Keratinocyte (primary cell): ENCODE measurements at regions not wholly inside any gene's neighbourhood (a gene's known extent, or its start where the extent isn't known, plus 50 kb on each side); places are given as distances from the start of the nearest gene placed in this dataset.

Experiments
- DNase-seq: peaks from one replicate; pipeline ENCODE4 v3.0.0-alpha.2; 2011; ENCODE audit warnings: low read depth, missing footprints, low spot score
- FAIRE-seq: peaks from 2 replicates; lab custom pipeline; 2011; peaks lifted over from hg19 to GRCh38; lab: Jason Lieb, UNC
- H2AFZ ChIP-seq: 2 replicates; pipeline ENCODE4 v1.6.0; 2012; ENCODE audit warnings: low read length, control low read depth, inconsistent platforms; ENCODE audit not compliant: control insufficient read depth
- H3K27ac ChIP-seq: 2 replicates; pipeline ENCODE4 v1.5.1; 2011; ENCODE audit warnings: low read length; ENCODE audit not compliant: control insufficient read depth, insufficient read depth
- H3K27me3 ChIP-seq: 3 replicates; pipeline ENCODE4 v1.6.0; 2011; ENCODE audit warnings: low read length; ENCODE audit not compliant: control insufficient read depth, insufficient read depth; ENCODE audit errors: extremely low read depth
- H3K36me3 ChIP-seq, 2 experiments: 2 replicates in 1 of 2; 3 replicates in 1 of 2; pipeline ENCODE4 v1.5.1; 2011; ENCODE audit warnings: low read length in 2 of 2, mild to moderate bottlenecking in 1 of 2; ENCODE audit not compliant: control insufficient read depth in 2 of 2, insufficient read depth in 2 of 2; ENCODE audit errors: extremely low read depth in 1 of 2
- H3K4me1 ChIP-seq: 3 replicates; pipeline ENCODE4 v1.5.1; 2011; ENCODE audit warnings: low read length; ENCODE audit not compliant: control insufficient read depth, insufficient read depth; ENCODE audit errors: extremely low read depth
- H3K4me2 ChIP-seq: 3 replicates; pipeline ENCODE4 v1.6.0; 2011; ENCODE audit warnings: low read depth, low read length; ENCODE audit not compliant: control insufficient read depth, insufficient read depth; ENCODE audit errors: extremely low read depth
- H3K4me3 ChIP-seq, 3 experiments: fragments of 200-600 bp in 1 of 3; sonication (generic) in 1 of 3; 2 replicates in 2 of 3; 3 replicates in 1 of 3; pipeline ENCODE4 v1.5.1; 2011 to 2016; ENCODE audit warnings: low read length in 3 of 3, mild to moderate bottlenecking in 3 of 3, control low read depth in 2 of 3, inconsistent platforms in 1 of 3, low read depth in 1 of 3, mixed read lengths in 1 of 3, mixed run types in 1 of 3, moderate library complexity in 1 of 3; ENCODE audit not compliant: control insufficient read depth in 2 of 3, insufficient read depth in 2 of 3; ENCODE audit errors: extremely low read depth in 1 of 3
- H3K79me2 ChIP-seq: 2 replicates; pipeline ENCODE4 v1.6.0; 2012; ENCODE audit warnings: low read length; ENCODE audit not compliant: control insufficient read depth, insufficient read depth
- H3K9ac ChIP-seq: 3 replicates; pipeline ENCODE4 v1.6.0; 2011; ENCODE audit warnings: low read length; ENCODE audit not compliant: control insufficient read depth, insufficient read depth; ENCODE audit errors: extremely low read depth
- H3K9me1 ChIP-seq: 3 replicates; pipeline ENCODE4 v1.6.0; 2011; ENCODE audit warnings: low read length; ENCODE audit not compliant: control insufficient read depth, insufficient read depth; ENCODE audit errors: extremely low read depth
- H3K9me3 ChIP-seq: 2 replicates; pipeline ENCODE4 v1.5.1; 2012; ENCODE audit warnings: low read depth, low read length; ENCODE audit not compliant: control insufficient read depth
- H4K20me1 ChIP-seq: 3 replicates; pipeline ENCODE4 v1.6.0; 2011; ENCODE audit warnings: low read length; ENCODE audit not compliant: control insufficient read depth, insufficient read depth; ENCODE audit errors: extremely low read depth
- CTCF ChIP-seq, 3 experiments: IDR thresholded peaks in 1 of 3; conservative IDR thresholded peaks in 1 of 3; optimal IDR thresholded peaks in 1 of 3; 2 replicates in 2 of 3; 3 replicates in 1 of 3; pipeline versions ENCODE3 to v1.5.1; 2011; ENCODE audit warnings: low read length in 3 of 3, mild to moderate bottlenecking in 3 of 3, moderate library complexity in 2 of 3, control low read depth in 1 of 3, inconsistent platforms in 1 of 3; ENCODE audit not compliant: insufficient read depth in 2 of 3; ENCODE audit errors: extremely low read depth in 1 of 3
- EZH2 ChIP-seq: IDR thresholded peaks from one replicate; pipeline ENCODE4 v1.6.1; 2012; ENCODE audit warnings: inconsistent platforms, mild to moderate bottlenecking, low read length, moderate library complexity
- dilution Hi-C: fragments of 300-500 bp; cut with MboI; formaldehyde crosslinking; loops from one replicate; pipeline ENCODE4 v1.7.0; 2020; ENCODE audit warnings: low sequenced_read_pairs; ENCODE audit not compliant: extremely low pct_ligation_motif_present

- FAIRE-seq (no peak), DNase-seq (no peak)
- Histone ChIP-seq H3K4me1 (no peaks in the 10 kb centered on the region), H4K20me1 (no peaks in the 10 kb centered on the region), H3K27ac (no peak overlapping the region), H3K9me3 (no peaks in the 10 kb centered on the region), H3K36me3 (no peaks in the 10 kb centered on the region), H3K4me3 (no peak overlapping the region), H2AFZ (no peak overlapping the region), H3K4me2 (no peak overlapping the region), H3K27me3 (no peaks in the 10 kb centered on the region), H3K79me2 (no peaks in the 10 kb centered on the region), H3K9ac (no peak overlapping the region), H3K9me1 (no peaks in the 10 kb centered on the region)
- dilution Hi-C loops, result no loop called here
- TF ChIP-seq CTCF (optimal IDR thresholded peaks at IDR 0.05 in 1 of 3, IDR thresholded peaks at IDR 0.05 in 1 of 3, conservative IDR thresholded peaks at IDR 0.05 in 1 of 3; ENCODE audit: extremely low read depth in 1 of 3, insufficient read depth in 2 of 3, low read length in 3 of 3), result no peak
- TF ChIP-seq EZH2, result no peak
Measured at GRCh38 chr7:133186060-133186459, 66.8 kb upstream of the EXOC4 start.

- H3K4me3 ChIP-seq, result no peak overlapping the region
- H2AFZ ChIP-seq, result no peak overlapping the region
- H3K9me1 ChIP-seq, result no peaks in the 10 kb centered on the region
- DNase-seq (no peak), FAIRE-seq (no peak)
- H3K36me3 ChIP-seq, result no peaks in the 10 kb centered on the region
- H3K79me2 ChIP-seq, result no peaks in the 10 kb centered on the region
- TF ChIP-seq CTCF (optimal IDR thresholded peaks at IDR 0.05 in 1 of 3, IDR thresholded peaks at IDR 0.05 in 1 of 3, conservative IDR thresholded peaks at IDR 0.05 in 1 of 3; ENCODE audit: extremely low read depth in 1 of 3, insufficient read depth in 2 of 3, low read length in 3 of 3), result no peak
- TF ChIP-seq EZH2, result no peak
- H3K9me3 ChIP-seq, result no peaks in the 10 kb centered on the region
- no peaks in the 10 kb centered on the region for H3K4me1 ChIP-seq
- no peak overlapping the region for H3K4me2 ChIP-seq
- H3K9ac ChIP-seq, result no peak overlapping the region
- no peak overlapping the region for H3K27ac ChIP-seq
- dilution Hi-C loops, result no loop called here
- H4K20me1 ChIP-seq, result no peaks in the 10 kb centered on the region
- peaks cover 9% of the 10 kb centered on the region for H3K27me3 ChIP-seq
Measured at GRCh38 chr7:133190172-133190528, 62.7 kb upstream of the EXOC4 start.
